HuH-7 (cell line): ENCODE measurements at regions not wholly inside any gene's neighbourhood (a gene's known extent, or its start where the extent isn't known, plus 50 kb on each side); places are given as distances from the start of the nearest gene placed in this dataset.
"Not testable (repeated sequence)": the region's sequence is repeated elsewhere in the genome, so short reads cannot be mapped to it uniquely, and the experiment has no call there.

Source experiments
- DNase-seq: peaks from one replicate; pipeline ENCODE4 v3.0.0; 2011; ENCODE audit warnings: low spot score

- not testable (repeated sequence) for DNase-seq
These were observed 1041.0 kb downstream of the PRIM2 start for GRCh38 chr6:58358452-58358851.

GRCh38 chr6:58365856-58366255 is 1048.4 kb downstream of the PRIM2 start:
- DNase-seq: not testable (repeated sequence)

- not testable (repeated sequence) for DNase-seq
These were observed 1089.2 kb downstream of the PRIM2 start for GRCh38 chr6:58406659-58407058.

- no peak for DNase-seq
These were observed 1101.9 kb downstream of the PRIM2 start for GRCh38 chr6:58419321-58419720.
